LHCN-M2 (cell line): ENCODE measurements at regions not wholly inside any gene's neighbourhood (a gene's known extent, or its start where the extent isn't known, plus 50 kb on each side); places are given as distances from the start of the nearest gene placed in this dataset.
A peak's percentile ranks its signal among the peaks of the same experiment; 100 is the strongest.
"Not testable (repeated sequence)": the region's sequence is repeated elsewhere in the genome, so short reads cannot be mapped to it uniquely, and the experiment has no call there.

Experiments
- DNase-seq: peaks from one replicate; pipeline ENCODE4 v3.0.0-alpha.2; 2012; ENCODE audit warnings: low read depth

DNA sequence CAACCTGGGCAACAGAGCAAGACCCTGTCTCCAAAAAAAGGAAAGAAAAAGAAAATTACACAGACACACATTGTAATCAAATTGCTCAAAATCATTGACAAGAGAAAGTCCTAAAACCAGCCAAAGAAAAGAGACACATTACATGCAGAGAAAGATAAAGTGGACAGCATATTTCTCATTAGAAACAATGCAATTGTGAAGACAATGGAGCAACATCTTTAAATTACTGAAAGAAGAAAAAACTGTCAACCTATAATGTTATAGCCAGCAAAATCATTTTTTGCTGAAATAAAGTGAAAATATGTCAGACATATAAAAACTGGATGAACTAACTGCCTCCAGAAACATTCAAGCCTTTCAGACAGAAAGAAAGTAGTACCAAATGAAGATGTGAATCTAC lies 120.6 kb downstream of the TMEM167A start:
- no peak for DNase-seq

DNA sequence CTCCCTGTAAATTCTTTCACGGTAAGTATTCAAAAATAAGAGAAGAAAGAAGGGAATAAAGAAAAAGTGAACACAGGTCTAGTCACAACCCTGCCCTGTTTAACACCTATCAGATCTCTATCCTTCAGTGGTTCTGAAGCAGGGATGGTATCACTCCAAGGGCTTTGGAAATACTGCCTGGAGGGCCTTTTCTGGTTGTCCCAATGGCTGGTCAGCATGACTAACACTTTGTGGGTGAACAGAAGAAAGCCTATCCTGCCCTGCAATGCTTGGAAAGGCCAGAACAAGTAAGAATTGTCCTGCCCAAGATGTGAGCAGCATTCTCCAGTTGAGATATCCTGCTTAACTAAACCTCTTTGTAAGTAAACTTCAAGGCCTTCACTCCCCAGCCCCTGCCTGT lies 124.9 kb downstream of the TMEM167A start:
- no peak for DNase-seq

DNA sequence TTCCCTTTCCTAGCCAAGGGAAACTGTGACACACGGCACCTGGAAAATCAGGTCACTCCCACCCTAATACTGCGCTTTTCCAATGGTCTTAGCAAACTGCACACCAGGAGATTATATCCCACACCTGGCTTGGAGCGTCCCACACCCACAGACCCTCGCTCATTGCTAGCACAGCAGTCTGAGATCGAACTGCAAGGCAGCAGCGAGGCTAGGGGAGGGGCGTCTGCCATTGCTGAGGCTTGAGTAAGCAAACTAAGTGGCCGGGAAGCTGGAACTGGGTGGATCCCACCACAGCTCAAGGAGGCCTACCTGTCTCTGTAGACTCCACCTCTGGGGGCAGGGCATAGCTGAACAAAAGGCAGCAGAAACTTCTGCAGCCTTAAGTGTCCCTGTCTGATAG lies 132.9 kb downstream of the TMEM167A start:
- not testable (repeated sequence) for DNase-seq

DNA sequence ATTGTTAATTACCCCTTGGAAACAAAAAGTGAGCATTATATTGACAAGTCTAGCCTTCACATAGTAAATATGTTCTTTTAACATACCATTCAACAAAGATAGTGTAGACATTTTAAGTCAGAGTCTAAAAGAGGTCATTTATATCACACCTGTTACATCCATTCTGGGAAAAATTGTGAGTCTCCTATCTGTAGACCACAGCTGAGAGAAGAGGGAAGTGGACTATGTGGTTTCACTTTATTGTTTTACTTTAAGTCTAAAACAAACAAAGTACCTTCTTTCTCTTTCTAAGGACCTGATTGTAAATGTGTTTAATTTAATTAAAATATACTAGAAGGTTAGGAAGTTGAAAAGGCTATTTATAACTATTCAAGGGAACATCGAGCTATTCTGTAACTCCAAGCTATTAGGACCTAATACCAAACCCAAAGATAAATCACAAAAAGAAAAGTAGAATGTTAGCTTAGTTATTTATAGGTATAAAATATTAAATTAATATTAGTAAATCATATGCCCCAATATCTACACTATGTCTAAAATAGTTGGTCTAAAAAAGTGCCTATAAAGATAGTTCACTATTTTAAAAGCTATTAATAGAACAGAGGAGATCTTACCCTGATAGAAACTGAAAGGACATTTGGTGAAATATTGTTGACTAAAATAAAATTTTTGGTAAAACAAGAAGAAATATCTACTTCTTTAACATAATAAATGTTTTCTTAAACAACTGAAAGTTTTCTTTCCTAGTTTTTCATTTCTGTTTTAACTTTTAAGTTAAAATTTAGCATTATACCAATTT lies 134.9 kb downstream of the TMEM167A start:
- no peak for DNase-seq

DNA sequence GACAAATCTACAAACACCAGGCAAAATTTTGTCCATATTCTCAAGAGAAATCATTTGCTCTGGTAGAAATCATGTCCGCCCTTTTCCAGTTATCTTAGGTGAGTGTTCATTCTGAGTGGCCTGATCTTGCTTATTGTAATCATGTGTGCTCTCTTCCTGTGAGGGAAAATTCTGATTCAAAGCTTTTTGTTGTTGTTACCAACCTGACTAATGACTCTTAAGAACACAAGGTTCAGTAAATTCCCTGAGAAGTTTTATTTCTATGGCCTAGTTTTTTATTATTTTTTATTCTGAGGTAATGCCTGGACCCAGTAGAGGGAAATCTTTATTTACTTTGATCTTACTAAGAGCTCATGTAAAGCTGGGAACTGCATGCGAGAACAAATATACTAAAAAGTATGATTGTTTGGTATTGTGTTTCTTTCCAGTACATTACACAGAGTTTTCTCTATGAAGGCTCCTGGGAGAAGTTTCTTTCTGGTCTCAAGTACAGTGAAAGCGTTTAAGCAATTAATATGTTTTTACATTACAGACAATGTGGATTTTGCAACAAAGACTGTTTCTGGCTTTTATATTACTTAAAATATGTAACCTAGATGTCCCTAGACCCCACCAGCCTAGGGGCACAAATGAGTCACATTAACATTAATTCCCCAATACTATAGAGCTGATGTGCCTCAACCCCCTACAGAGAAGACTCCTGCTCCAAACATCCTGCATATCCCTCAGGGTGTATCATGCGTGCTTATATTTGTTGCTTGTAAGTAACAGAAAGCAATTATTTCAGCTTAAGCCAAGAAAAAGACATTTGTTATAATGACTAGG lies 138.1 kb downstream of the TMEM167A start:
- DNase-seq: no peak

DNA sequence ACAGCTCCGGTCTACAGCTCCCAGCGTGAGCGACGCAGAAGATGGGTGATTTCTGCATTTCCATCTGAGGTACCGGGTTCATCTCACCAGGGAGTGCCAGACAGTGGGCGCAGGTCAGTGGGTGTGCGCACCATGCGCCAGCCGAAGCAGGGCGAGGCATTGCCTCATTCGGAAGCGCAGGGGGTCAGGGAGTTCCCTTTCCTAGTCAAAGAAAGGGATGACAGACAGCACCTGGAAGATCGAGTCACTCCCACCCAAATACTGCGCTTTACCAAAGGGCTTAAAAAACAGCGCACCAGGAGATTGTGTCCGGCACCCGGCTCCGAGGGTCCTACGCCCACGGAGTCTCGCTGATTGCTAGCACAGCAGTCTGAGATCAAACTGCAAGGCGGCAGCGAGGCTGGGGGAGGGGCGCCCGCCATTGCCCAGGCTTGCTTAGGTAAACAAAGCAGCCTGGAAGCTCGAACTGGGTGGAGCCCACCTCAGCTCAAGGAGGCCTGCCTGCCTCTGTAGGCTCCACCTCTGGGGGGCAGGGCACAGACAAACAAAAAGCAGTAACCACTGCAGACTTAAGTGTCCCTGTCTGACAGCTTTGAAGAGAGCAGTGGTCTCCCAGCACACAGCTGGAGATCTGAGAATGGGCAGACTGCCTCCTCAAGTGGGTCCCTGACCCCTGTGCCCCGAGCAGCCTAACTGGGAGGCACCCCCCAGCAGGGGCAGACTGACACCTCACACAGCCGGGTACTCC lies 144.5 kb downstream of the TMEM167A start:
- not testable (repeated sequence) for DNase-seq

DNA sequence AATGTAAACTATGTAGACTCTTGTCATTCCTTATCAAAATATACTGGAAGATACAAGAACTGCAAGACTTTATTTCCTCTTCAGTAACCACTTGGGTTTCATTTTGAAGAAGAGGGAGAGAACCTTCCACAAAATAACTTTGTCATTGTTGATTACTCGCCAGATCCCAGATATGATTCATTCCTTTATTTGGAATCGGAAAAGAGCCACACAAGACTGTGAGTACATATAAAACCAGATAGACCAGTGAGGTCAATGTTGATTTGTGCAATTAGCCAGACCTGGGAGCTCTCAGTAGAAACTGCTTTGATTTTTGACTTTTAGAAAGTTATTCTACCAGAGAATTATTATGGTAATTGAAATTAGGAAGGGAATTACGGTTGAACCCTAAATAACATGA lies 146.1 kb downstream of the TMEM167A start:
- no peak for DNase-seq

DNA sequence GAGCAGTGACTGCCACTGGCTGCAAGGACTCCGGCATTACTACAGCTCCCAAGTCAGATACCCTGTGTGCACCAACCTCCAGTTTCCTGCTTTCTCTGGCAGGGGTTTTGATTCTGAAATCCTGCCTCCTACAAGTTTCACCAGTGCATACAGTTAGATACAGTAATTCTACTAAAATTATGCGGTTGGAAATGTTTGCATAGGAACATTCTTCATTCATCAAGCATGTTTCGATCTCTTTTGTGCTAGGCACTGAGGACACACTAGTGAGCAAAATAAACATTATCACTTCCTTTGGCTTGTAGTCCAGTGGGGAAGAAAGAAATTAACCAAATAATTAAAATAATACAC lies 152.2 kb downstream of the TMEM167A start:
- DNase-seq: no peak

DNA sequence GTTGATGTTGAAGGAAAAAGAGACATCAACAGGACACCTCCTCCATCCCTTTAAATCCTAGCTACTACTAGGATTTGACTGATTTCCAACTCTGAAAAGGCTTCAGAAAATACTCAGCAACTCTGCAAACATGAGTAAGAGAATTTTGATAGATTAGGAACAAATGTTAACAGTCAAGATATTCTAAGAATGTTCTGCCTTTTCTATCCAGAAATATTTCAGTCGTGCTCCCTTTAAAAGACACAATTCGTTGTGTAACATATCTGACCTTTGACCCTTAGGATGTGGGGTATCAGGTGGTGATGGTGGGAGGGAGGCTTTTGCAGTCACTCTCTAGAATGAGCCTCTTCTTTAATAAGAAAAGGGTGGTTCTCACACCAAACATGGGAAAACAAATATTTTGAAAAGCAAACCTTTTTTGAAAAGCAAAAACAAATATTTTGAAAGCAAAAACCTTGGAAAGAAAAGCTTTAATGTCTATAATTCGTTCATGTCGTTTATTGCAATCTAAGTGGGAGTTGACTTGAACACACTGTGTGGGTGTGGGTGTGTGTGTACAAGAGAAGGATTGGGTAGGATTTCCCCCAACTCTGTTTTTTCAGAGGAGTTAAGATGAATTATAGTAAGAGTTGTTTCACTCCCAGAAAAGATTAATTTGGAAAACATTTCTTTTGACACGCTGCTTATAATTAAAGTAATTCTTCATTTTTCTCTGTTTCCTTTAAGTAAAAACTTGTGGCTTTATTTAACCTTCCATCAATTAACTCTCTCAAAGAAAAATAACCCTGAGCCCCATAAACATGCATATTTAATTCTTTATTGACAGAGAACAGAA lies 152.8 kb downstream of the TMEM167A start:
- no peak for DNase-seq

DNA sequence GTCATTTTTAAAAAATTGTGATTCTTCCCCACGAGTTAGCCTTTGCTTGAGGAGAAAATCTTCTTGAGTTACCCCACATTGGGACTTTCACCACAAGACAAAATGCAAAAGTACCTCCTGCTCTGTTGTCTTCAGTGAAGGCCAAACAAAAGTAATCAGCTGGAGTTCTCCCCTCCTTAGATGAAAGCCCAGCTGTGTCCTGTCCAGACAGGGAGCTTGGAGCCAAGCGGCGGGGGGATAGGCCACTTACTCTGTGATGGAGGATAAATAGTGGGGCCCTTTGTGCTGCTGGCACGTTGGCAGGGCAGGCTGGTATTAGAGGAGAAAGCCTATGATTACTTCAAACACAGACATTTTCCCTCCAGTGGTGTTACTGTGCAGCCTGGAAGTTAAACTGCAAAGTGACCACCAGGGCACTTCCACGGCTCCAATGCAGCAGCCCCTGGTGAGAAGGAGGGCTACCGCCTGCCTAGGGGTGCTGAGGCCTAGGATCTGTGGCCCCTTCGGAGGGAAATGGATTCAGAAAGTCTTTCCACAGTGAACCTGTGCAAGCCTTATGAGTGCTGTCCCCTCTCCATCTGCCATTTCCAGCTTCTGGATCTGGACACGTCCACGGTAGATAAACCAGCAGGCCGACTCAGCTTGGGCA lies 155.0 kb downstream of the TMEM167A start:
- DNase-seq: no peak

DNA sequence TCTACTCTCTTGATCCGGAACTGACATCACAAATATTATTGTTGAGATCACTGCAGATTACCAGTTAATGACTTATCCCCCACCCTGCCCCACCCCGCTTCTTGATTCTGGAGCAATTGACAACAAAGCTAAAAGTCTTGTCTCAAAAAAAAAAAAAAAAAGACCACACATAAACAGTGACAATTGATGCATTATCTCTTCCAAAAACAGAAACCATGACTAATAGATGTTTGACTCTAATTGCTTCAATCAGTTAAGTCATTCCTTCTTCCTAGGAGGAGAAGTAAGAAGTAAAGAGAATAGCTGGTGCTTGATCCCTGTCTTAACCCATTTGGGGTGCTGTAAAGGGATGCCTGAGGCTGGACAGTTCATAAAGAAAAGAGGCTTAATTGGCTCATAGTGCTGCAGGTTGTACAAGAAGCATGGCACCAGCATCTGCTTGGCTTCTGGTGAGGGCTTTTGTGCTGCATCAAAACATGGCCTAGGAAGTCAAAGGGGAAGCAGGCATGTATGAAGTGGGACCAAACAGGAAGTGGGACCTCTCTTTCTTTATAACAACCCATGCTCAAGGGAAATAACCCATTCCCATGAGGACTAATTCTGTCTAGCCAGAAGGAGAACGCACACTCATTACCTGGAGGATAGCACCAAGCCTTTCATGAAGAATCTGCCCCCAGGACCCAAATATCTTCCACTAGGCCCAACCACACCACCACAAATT lies 158.7 kb downstream of the TMEM167A start:
- DNase-seq: no peak

DNA sequence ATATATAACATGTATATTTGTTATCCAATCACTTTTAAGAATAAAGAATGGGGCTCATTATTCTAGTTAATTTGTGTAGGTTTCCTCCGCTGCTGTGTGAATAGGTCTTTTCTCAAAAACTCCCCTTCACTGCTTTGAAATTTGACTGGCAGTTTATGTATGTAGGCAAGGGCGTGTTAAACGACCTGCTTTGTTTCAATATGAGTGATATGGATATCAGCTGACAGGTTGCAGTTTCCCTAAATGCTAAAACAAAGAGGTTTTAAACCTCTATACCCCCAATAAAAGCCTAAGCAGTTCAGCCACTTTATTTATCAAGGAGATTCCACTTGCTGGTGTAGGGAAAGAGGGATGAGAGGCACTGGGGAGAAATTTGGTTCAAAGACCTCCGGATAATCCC lies 159.6 kb downstream of the TMEM167A start:
- DNase-seq: no peak

DNA sequence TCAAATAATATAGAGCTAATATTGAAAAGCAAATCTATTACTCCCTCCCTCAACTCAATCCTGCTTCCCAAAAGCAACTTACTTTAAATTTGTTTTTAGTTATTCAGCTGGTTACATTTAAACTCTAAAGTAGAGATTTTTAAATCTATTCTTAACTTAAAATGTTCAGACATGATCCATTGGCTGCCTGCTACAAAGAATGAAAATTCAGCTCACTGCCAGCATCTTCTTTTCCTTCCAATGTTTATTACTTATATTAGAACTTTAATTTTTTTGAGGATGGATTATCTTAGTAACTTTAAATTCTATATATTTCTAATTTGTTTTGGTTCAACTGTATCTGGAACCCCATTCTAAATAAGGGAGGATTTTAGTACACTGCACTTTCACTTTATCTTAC lies 163.2 kb downstream of the TMEM167A start:
- no peak for DNase-seq

DNA sequence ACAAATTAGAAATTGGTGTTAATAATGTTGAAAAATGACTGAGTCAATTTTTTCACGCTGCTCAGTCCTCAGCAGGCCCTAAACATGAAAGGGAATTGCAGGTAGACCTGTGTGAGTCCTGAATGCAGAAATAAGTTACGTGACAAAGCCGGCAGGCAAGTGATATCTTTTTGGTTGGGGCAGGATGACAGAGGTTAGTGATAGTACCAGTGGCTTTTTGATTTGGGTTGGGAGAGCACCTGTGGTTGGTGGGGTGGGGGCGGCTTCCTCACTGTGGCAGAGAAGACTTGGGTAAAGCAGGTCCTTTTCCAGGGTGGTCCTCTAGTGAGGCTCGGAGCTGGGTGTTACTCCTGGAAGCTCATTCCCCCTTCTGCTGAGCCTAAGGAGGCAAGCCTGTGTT lies 164.7 kb downstream of the TMEM167A start:
- no peak for DNase-seq

DNA sequence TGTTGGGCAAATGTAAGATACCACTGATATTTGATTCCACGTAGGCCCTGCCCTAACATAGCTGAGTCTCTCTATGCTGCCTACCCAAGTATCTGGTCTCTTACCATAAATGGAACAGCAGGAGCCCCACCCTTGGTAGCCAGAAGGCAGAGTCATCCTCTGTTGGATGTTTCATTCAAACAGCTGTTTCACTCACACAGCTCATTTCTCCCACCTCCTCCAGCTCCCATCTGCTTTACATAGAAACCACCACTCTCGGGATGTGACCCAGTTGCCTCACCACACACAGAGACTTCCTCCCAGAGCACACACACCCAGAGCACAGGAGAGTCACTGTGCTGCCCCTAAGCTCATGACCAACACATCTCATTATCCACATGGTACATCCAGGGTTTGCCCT lies 165.3 kb downstream of the TMEM167A start:
- DNase-seq: peak; percentile 47

DNA sequence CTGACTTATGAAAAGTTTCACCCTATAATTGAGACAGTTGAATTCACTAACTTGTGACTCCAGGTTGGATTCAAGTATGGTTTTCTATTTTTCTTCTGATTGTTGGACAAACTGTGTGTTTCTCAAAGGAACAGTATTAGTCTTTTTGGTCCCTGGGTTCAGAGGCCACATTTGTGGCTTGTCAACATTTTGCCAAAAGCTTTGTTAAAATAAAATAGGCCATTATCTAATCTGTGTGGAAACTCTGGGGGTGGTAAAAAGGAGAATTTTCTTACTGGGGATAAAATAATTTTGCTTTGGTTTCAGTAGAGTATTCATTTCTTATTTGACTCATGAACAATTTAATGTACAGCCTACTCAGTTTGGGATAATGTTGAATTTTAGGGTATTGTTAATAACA lies 166.3 kb downstream of the TMEM167A start:
- DNase-seq: no peak

DNA sequence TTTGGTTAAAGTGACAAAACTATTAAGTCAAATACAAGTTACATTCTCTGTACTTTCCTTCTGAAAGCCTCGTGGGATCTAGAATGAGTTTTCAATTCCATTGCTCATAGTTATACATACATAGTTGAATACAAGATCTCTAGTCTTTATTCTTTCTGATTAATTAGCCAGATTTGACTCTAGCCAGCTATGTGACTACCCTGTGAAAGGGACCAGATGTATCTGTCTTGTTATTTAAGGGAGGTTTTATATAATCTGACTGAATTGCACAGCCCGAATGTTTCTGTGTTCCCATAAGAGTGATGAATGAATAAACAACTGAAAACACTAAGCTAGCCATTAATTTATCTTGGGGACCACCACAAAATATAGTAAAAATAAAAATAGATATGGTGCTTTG lies 166.7 kb downstream of the TMEM167A start:
- DNase-seq: no peak

DNA sequence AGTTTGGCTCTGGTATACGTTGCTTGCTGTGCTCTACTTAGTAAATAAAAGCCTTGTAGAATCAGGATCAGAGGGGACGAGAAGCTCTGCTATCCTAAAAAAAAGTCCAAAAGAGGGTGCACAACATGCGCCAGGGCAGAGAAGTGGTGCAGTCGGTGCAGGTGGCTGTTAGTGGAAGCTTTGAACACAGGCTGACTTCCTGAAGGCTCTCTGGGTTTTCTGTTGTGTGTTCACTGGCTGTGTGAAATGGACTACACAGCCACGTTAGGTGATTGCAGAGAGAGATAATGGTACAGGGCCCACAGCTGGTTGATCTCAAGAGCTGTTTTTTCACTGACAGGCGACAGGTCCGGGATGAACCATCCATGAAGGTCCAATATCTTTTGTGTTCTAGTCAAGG lies 167.4 kb downstream of the TMEM167A start:
- DNase-seq: no peak

DNA sequence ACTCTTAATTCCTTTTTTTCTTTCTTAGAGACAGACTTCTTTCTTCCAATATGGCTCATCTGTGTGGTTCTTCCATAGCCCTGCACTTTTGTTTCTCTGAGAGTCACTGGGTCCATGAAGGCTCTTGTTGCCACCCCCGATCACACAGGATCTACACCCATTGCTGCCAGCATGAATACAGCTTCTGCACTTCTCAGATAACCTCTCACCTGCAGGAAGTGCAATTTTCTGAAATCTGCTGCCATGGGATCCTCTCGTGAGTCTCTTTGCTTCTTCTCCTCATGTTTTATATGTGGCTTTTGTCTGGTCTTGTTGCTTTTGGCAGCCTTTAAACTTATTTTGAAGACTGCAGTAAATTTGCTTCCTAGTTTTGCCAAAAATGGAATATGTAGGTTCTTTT lies 171.2 kb downstream of the TMEM167A start:
- no peak for DNase-seq

DNA sequence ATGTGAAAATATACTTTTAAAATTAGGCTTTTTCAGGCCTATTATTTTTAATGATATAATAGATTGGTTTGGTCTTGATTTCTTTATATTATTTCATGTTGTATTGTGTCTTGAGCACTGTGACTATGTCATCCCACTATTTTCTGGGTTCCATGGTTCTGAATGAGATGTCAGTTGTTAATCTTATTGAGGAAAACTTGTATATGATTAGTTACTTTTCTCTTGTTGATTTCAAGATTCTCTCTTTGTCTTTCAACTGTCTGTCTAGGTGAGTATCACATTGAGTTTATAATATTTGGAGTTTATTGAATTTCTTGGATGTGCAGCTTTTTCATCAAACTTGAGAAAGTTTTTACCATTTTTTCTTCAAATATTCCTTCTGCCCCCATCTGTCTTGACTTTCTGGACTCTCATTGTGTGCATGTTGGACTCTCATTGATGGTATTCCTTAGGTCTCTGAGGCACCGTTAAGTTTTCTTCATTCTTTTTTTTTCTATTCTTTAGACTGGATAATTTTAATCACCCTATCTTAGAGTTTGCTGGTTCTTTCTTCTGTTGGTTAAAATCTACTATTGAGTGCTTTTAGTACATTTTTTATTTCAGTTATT lies 175.8 kb downstream of the TMEM167A start:
- no peak for DNase-seq
